Gastrocnemius medialis (tissue), 4 donors: ENCODE measurements at regions not wholly inside any gene's neighbourhood (a gene's known extent, or its start where the extent isn't known, plus 50 kb on each side); places are given as distances from the start of the nearest gene placed in this dataset.

Source experiments
- POLR2A ChIP-seq, 2 donors: fragments of 450-650 bp; IDR thresholded peaks; one replicate each; pipeline ENCODE4 v1.6.1; 2017; ENCODE audit warnings: antibody characterized with exemption in 2 of 2, mild to moderate bottlenecking in 2 of 2, moderate library complexity in 2 of 2
- TF ChIP-seq, protein P1 (sequence below), 5 experiments: fragments of 450-650 bp in 3 of 5; fragments of 200-600 bp in 2 of 5; sonication (generic) in 2 of 5; IDR thresholded peaks in 4 of 5; conservative IDR thresholded peaks in 1 of 5; 1 replicate in 4 of 5; 2 replicates in 1 of 5; pipeline ENCODE4 v1.5.1; 2016 to 2019; ENCODE audit warnings: antibody characterized with exemption in 5 of 5, mild to moderate bottlenecking in 3 of 5, moderate library complexity in 3 of 5

GRCh38 chr10:129039406-129040370 lies 427.4 kb upstream of the MGMT start:
- TF ChIP-seq, protein P1, sequence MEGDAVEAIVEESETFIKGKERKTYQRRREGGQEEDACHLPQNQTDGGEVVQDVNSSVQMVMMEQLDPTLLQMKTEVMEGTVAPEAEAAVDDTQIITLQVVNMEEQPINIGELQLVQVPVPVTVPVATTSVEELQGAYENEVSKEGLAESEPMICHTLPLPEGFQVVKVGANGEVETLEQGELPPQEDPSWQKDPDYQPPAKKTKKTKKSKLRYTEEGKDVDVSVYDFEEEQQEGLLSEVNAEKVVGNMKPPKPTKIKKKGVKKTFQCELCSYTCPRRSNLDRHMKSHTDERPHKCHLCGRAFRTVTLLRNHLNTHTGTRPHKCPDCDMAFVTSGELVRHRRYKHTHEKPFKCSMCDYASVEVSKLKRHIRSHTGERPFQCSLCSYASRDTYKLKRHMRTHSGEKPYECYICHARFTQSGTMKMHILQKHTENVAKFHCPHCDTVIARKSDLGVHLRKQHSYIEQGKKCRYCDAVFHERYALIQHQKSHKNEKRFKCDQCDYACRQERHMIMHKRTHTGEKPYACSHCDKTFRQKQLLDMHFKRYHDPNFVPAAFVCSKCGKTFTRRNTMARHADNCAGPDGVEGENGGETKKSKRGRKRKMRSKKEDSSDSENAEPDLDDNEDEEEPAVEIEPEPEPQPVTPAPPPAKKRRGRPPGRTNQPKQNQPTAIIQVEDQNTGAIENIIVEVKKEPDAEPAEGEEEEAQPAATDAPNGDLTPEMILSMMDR (IDR thresholded peaks at IDR 0.05 in 4 of 5, conservative IDR thresholded peaks at IDR 0.05 in 1 of 5) = no peak
- TF ChIP-seq POLR2A (IDR thresholded peaks at IDR 0.05) = no peak
